ENCODE measurements at regions not wholly inside any gene's neighbourhood (a gene's known extent, or its start where the extent isn't known, plus 50 kb on each side); places are given as distances from the start of the nearest gene placed in this dataset.
"Not testable (repeated sequence)": the region's sequence is repeated elsewhere in the genome, so short reads cannot be mapped to it uniquely, and the experiment has no call there.

- Mint-ChIP-seq H3K27me3 (no peaks in the 10 kb centered on the region), H3K27ac (no peak overlapping the region), H3K36me3 (ENCODE audit: low read depth) (no peaks in the 10 kb centered on the region), H3K4me3 (no peak overlapping the region), H3K9me3 (peaks cover 28% of the 10 kb centered on the region), H3K4me1 (ENCODE audit: low read depth) (no peaks in the 10 kb centered on the region)
- intact Hi-C loops (cut with micrococcal nuclease): no loop called here
Observed at GRCh38 chr6:9225441-9225871, 790.1 kb upstream of the SLC35B3 start.

DNA sequence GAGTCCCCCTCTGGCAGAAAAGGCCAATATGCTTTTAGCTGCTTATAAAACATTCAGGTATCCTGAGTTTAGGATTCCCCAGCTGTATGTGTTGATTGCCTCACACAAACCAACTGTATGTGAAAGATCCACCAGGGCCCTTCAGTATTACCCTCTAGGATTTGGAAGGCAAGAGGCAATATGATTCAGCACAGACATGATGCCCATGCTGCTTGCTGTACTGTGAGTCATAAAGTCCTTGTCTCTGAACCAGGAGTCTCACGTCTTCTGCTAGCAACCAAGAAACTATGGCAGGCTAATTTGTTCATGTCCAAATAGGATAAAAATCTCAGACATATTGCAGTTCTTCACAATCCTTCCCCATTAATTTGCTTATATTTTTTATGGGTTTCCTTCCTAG is 789.2 kb upstream of the SLC35B3 start:
- no peak overlapping the region for H3K4me3 Mint-ChIP-seq
- no peaks in the 10 kb centered on the region for H3K4me1 Mint-ChIP-seq (ENCODE audit: low read depth)
- H3K27me3 Mint-ChIP-seq: no peaks in the 10 kb centered on the region
- intact Hi-C loops (cut with micrococcal nuclease): no loop called here
- H3K9me3 Mint-ChIP-seq: peaks cover 28% of the 10 kb centered on the region
- H3K36me3 Mint-ChIP-seq (ENCODE audit: low read depth): no peaks in the 10 kb centered on the region
- no peak overlapping the region for H3K27ac Mint-ChIP-seq

- not testable (repeated sequence) for H3K36me3 Mint-ChIP-seq (ENCODE audit: low read depth); H3K27ac Mint-ChIP-seq
Observed at GRCh38 chr6:9213717-9214116, 778.4 kb upstream of the SLC35B3 start.

DNA sequence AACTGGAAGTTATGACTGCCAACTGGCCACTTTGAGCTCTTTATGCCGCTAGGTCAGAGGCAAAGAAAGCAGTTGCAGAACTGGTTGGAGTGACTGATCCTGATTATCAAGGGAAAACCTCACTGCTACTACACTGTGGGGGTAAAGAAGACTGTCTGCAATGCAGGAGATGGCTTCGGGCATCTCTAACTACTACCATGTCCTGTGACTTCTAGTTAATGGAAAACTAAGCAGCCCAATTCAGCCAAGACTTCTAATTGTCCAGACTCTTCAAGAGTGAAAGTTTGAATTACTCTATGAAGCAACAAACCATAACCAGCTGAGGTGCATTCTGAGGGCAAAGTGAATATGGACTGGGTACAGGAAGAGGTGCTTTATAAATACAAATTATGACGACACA is 773.6 kb upstream of the SLC35B3 start:
- Mint-ChIP-seq H3K4me3 (no peak overlapping the region), H3K9me3 (peaks cover 11% of the 10 kb centered on the region), H3K36me3 (ENCODE audit: low read depth) (no peaks in the 10 kb centered on the region), H3K27ac (no peak overlapping the region), H3K4me1 (ENCODE audit: low read depth) (no peaks in the 10 kb centered on the region), H3K27me3 (no peaks in the 10 kb centered on the region)
- intact Hi-C loops (cut with micrococcal nuclease): no loop called here

More at GRCh38 chr6:9213717-9214116, 778.4 kb upstream of the SLC35B3 start:
- H3K4me1 Mint-ChIP-seq (ENCODE audit: low read depth); H3K27me3 Mint-ChIP-seq; H3K4me3 Mint-ChIP-seq; intact Hi-C loops (cut with micrococcal nuclease): not testable (repeated sequence)
- H3K9me3 Mint-ChIP-seq: peaks cover 30% of the 10 kb centered on the region

DNA sequence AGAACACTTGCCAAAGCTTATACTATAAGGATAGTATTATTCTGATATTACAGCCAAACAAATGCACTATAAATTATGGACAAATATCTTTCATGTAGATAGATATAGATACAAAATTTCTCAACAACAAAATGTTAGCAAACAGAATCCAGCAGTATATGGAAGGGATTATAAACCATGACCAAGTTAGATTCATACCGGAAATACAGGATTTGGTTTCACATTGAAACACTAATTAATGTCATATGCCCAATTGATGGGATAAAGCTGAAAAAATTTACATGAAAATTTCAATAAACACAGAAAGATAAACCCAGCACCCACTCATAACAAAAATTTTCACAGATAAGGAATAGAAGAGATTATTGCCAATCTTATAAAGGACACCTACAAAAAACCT is 770.3 kb upstream of the SLC35B3 start:
- intact Hi-C loops (cut with micrococcal nuclease): no loop called here
- Mint-ChIP-seq H3K4me1 (ENCODE audit: low read depth) (no peaks in the 10 kb centered on the region), H3K27me3 (no peaks in the 10 kb centered on the region), H3K9me3 (peaks cover 9% of the 10 kb centered on the region), H3K4me3 (no peak overlapping the region), H3K27ac (no peak overlapping the region), H3K36me3 (ENCODE audit: low read depth) (no peaks in the 10 kb centered on the region)

- peaks cover 9% of the 10 kb centered on the region for H3K9me3 Mint-ChIP-seq
- intact Hi-C loops (cut with micrococcal nuclease): no loop called here
- H3K27ac Mint-ChIP-seq: no peak overlapping the region
- no peaks in the 10 kb centered on the region for H3K4me1 Mint-ChIP-seq (ENCODE audit: low read depth)
- no peaks in the 10 kb centered on the region for H3K27me3 Mint-ChIP-seq
- H3K4me3 Mint-ChIP-seq: no peak overlapping the region
- H3K36me3 Mint-ChIP-seq (ENCODE audit: low read depth): no peaks in the 10 kb centered on the region
Observed at GRCh38 chr6:9204171-9204570, 768.8 kb upstream of the SLC35B3 start.

DNA sequence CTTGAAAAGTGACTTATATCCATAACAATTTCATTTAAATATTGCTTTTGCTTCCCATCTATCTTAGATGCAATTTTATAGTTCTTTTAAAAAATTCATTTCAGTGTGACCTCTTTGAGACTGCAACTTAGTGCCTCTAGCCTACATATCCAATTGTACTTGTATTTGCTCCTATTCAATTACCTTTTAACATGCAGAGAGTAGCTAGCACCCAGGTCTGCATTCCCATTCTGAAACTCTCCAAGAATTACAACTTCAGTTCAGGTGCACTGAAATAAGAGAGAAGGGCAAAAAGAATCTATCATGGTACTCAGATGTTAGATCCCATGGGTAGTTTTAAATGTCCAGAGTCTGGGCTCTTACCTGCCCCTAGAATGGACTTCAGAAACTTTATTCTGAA is 765.4 kb upstream of the SLC35B3 start:
- intact Hi-C loops (cut with micrococcal nuclease): no loop called here
- no peak overlapping the region for H3K27ac Mint-ChIP-seq
- H3K4me1 Mint-ChIP-seq (ENCODE audit: low read depth): no peaks in the 10 kb centered on the region
- no peak overlapping the region for H3K4me3 Mint-ChIP-seq
- peaks cover 9% of the 10 kb centered on the region for H3K9me3 Mint-ChIP-seq
- H3K27me3 Mint-ChIP-seq: no peaks in the 10 kb centered on the region
- H3K36me3 Mint-ChIP-seq (ENCODE audit: low read depth): no peaks in the 10 kb centered on the region

DNA sequence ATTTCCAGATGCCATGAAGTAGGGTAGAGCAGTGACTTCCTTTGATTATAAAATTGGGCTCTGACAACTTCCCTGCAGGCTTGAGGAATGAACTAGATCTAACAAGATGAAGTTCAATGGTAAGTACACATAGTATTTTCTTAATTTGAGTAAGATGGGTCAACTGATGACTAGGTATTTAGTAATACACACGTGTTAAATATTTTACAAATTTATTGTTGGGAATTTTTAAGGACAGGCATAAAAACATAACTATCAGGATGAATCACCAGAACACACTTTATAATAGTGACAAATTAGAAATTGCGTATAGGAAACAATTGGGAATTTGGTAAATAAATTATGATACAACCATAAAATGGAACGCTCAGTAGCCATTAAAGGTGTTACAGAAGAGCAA is 762.4 kb upstream of the SLC35B3 start:
- no peaks in the 10 kb centered on the region for H3K4me1 Mint-ChIP-seq (ENCODE audit: low read depth)
- H3K9me3 Mint-ChIP-seq: no peaks in the 10 kb centered on the region
- no peak overlapping the region for H3K27ac Mint-ChIP-seq
- no peaks in the 10 kb centered on the region for H3K36me3 Mint-ChIP-seq (ENCODE audit: low read depth)
- H3K4me3 Mint-ChIP-seq: no peak overlapping the region
- intact Hi-C loops (cut with micrococcal nuclease): no loop called here
- no peaks in the 10 kb centered on the region for H3K27me3 Mint-ChIP-seq

DNA sequence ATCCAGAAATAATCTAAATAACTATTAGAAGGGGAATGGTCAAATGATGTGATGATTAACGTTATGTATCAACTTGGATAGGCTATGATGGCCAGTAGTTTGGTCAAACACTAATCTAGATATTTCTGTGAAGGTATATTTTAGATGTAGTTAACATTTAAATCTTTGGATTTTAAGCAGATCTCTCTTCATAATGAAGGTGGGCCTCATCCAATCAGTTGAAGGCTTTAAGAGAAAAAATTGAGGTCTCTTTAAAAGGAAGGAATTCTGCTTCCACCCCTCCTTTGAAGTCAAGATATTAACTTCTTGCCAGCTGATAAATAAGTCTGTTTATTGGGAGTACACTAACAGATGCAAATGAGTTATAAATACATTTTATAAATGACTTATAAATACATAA is 760.0 kb upstream of the SLC35B3 start:
- Mint-ChIP-seq H3K27ac (no peak overlapping the region), H3K4me3 (no peak overlapping the region), H3K27me3 (no peaks in the 10 kb centered on the region), H3K9me3 (no peaks in the 10 kb centered on the region), H3K36me3 (ENCODE audit: low read depth) (no peaks in the 10 kb centered on the region), H3K4me1 (ENCODE audit: low read depth) (no peaks in the 10 kb centered on the region)
- intact Hi-C loops (cut with micrococcal nuclease): no loop called here

DNA sequence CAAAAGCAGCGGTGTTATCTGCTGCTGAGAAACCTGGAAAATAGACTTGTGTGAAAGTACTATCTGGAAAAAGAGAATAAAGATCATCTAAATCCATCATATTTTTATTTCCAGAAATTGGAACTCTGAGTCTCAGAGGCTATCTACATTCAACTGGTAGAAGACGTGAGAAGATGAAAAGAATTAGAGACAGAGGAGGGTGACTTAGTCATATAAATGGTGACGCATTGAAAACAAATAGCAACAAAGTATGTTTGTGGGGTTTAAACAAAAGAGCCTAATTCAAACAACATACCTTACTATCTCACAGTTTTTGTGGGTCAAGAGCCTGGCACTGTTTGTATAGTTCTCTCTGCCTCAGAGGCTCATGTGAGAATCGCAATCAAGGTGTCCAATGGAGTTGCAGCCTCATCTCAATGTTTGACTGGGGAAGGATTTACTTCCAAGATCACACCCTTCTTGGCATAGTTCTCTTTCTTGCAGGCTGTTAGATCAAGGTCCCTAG is 757.1 kb upstream of the SLC35B3 start:
- no peak overlapping the region for H3K4me3 Mint-ChIP-seq
- no peaks in the 10 kb centered on the region for H3K36me3 Mint-ChIP-seq (ENCODE audit: low read depth)
- H3K27ac Mint-ChIP-seq: no peak overlapping the region
- H3K4me1 Mint-ChIP-seq (ENCODE audit: low read depth): no peaks in the 10 kb centered on the region
- H3K9me3 Mint-ChIP-seq: no peaks in the 10 kb centered on the region
- intact Hi-C loops (cut with micrococcal nuclease): no loop called here
- H3K27me3 Mint-ChIP-seq: no peaks in the 10 kb centered on the region

GRCh38 chr6:9186148-9186547 is 750.8 kb upstream of the SLC35B3 start:
- intact Hi-C loops (cut with micrococcal nuclease): no loop called here
- H3K27ac Mint-ChIP-seq: no peak overlapping the region
- no peaks in the 10 kb centered on the region for H3K36me3 Mint-ChIP-seq (ENCODE audit: low read depth)
- no peaks in the 10 kb centered on the region for H3K27me3 Mint-ChIP-seq
- no peaks in the 10 kb centered on the region for H3K4me1 Mint-ChIP-seq (ENCODE audit: low read depth)
- H3K9me3 Mint-ChIP-seq: no peaks in the 10 kb centered on the region
- no peak overlapping the region for H3K4me3 Mint-ChIP-seq

GRCh38 chr6:9178071-9178470 is 742.7 kb upstream of the SLC35B3 start:
- Mint-ChIP-seq H3K4me3 (no peak overlapping the region), H3K4me1 (ENCODE audit: low read depth) (no peaks in the 10 kb centered on the region), H3K27ac (no peak overlapping the region), H3K27me3 (no peaks in the 10 kb centered on the region), H3K36me3 (ENCODE audit: low read depth) (no peaks in the 10 kb centered on the region), H3K9me3 (peaks cover 20% of the 10 kb centered on the region)
- intact Hi-C loops (cut with micrococcal nuclease): no loop called here

DNA sequence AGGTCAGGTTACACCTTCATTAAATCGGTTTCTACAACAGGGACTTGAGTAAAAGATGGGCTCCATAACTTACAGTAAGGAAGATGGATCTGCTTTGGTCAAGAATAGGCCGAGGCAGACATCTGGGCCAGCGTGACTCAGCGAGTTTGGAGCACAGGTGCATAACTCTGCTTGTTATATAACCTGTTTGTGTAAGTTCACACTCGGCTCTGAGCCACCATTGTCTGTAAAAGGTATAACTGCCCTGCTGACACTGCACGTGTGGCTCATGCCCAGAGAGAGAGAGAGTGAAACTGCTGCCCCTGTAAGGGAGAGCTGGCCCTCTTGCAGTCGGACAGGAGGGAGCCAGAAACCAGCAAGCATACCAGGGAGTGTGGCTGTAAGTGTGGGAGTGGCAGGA is 737.9 kb upstream of the SLC35B3 start:
- no peaks in the 10 kb centered on the region for H3K36me3 Mint-ChIP-seq (ENCODE audit: low read depth)
- H3K4me1 Mint-ChIP-seq (ENCODE audit: low read depth): no peaks in the 10 kb centered on the region
- intact Hi-C loops (cut with micrococcal nuclease): no loop called here
- no peaks in the 10 kb centered on the region for H3K27me3 Mint-ChIP-seq
- H3K4me3 Mint-ChIP-seq: no peak overlapping the region
- peaks cover 18% of the 10 kb centered on the region for H3K9me3 Mint-ChIP-seq
- no peak overlapping the region for H3K27ac Mint-ChIP-seq

- intact Hi-C loops (cut with micrococcal nuclease): no loop called here
- peaks cover 18% of the 10 kb centered on the region for H3K9me3 Mint-ChIP-seq
- H3K36me3 Mint-ChIP-seq (ENCODE audit: low read depth): no peaks in the 10 kb centered on the region
- H3K4me3 Mint-ChIP-seq: no peak overlapping the region
- no peaks in the 10 kb centered on the region for H3K4me1 Mint-ChIP-seq (ENCODE audit: low read depth)
- no peaks in the 10 kb centered on the region for H3K27me3 Mint-ChIP-seq
- H3K27ac Mint-ChIP-seq: no peak overlapping the region
Observed at GRCh38 chr6:9172096-9172495, 736.8 kb upstream of the SLC35B3 start.

DNA sequence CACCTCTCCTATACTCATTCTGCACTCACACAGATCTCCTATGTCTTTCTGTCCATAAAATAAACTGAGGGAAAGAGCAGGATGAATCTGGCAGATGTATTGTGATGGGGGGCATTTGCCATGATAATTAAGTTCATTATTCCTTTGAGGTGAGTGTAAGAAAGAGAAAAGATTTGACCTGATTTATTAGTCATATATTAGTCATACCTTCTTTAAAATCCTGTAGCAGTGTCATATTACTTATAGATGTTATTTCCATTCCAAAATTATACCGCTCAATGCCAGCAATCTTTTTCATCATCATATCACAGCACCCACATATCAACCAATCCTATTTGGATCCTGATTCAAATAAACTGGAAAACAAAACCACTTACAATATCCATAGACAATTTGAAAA is 733.3 kb upstream of the SLC35B3 start:
- intact Hi-C loops (cut with micrococcal nuclease): no loop called here
- peaks cover 14% of the 10 kb centered on the region for H3K9me3 Mint-ChIP-seq
- no peaks in the 10 kb centered on the region for H3K36me3 Mint-ChIP-seq (ENCODE audit: low read depth)
- no peak overlapping the region for H3K27ac Mint-ChIP-seq
- H3K27me3 Mint-ChIP-seq: no peaks in the 10 kb centered on the region
- H3K4me1 Mint-ChIP-seq (ENCODE audit: low read depth): no peaks in the 10 kb centered on the region
- no peak overlapping the region for H3K4me3 Mint-ChIP-seq
